Ascending aorta (tissue), 2 donors: ENCODE measurements at regions not wholly inside any gene's neighbourhood (a gene's known extent, or its start where the extent isn't known, plus 50 kb on each side); places are given as distances from the start of the nearest gene placed in this dataset.

ENCODE experiments used
- DNase-seq, 2 donors: peaks; one replicate each; pipeline ENCODE4 v3.0.0-alpha.2; 2019; ENCODE audit warnings: low spot score in 2 of 2
- H3K27ac ChIP-seq, 2 donors: fragments of 200-600 bp; sonication (generic); one replicate each; pipeline ENCODE4 v1.5.1; 2016 to 2017; ENCODE audit warnings: mild to moderate bottlenecking in 1 of 2
- H3K27me3 ChIP-seq: fragments of 200-600 bp; sonication (generic); one replicate; pipeline ENCODE4 v1.5.1; 2017
- H3K36me3 ChIP-seq, 2 donors: fragments of 200-600 bp; sonication (generic); one replicate each; pipeline ENCODE4 v1.5.1; 2016
- H3K4me1 ChIP-seq, 2 donors: fragments of 200-600 bp; sonication (generic); one replicate each; pipeline ENCODE4 v1.5.1; 2016 to 2017; ENCODE audit warnings: mild to moderate bottlenecking in 1 of 2
- H3K4me3 ChIP-seq, 2 donors: fragments of 200-600 bp; sonication (generic); one replicate each; pipeline ENCODE4 v1.5.1; 2016 to 2017; ENCODE audit warnings: mild to moderate bottlenecking in 1 of 2
- H3K9me3 ChIP-seq, 2 donors: fragments of 200-600 bp; sonication (generic); one replicate each; pipeline ENCODE4 v1.5.1; 2016
- intact Hi-C: fragments of 100-400 bp; cut with DNase I; formaldehyde crosslinking; loops from one replicate; pipeline ENCODE4 v1.15.1; 2023
- TF ChIP-seq, protein P1 (sequence below), 3 experiments: fragments of 200-600 bp in 2 of 3; fragments of 450-650 bp in 1 of 3; sonication (generic) in 2 of 3; IDR thresholded peaks; one replicate each; pipeline ENCODE4 v1.5.1; 2016 to 2019; ENCODE audit warnings: antibody characterized with exemption in 3 of 3, mild to moderate bottlenecking in 1 of 3, moderate library complexity in 1 of 3

DNA sequence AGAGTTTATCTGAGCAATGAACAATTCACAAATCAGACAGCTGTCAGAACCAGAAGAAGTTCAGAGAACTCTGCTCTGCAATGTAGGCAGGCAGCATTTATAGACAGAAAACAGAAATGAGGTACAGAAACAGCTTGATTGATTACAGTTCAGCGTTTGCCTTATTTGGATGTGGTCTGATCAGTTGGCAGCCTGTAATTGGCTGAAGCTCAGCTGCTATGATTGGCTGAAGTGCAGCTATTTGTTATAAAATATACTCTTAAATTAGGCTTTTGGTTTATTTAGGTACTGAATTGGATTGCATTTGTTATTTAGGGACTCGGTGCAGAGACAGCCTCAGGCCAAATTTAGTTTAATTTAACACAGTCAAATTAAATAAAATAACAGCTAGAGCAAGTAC, 85.8 kb upstream of the JAZF1 start:
- H3K4me1 ChIP-seq = no peaks in the 10 kb centered on the region
- no peak for DNase-seq
- no peaks in the 10 kb centered on the region for H3K27me3 ChIP-seq
- TF ChIP-seq, protein P1, sequence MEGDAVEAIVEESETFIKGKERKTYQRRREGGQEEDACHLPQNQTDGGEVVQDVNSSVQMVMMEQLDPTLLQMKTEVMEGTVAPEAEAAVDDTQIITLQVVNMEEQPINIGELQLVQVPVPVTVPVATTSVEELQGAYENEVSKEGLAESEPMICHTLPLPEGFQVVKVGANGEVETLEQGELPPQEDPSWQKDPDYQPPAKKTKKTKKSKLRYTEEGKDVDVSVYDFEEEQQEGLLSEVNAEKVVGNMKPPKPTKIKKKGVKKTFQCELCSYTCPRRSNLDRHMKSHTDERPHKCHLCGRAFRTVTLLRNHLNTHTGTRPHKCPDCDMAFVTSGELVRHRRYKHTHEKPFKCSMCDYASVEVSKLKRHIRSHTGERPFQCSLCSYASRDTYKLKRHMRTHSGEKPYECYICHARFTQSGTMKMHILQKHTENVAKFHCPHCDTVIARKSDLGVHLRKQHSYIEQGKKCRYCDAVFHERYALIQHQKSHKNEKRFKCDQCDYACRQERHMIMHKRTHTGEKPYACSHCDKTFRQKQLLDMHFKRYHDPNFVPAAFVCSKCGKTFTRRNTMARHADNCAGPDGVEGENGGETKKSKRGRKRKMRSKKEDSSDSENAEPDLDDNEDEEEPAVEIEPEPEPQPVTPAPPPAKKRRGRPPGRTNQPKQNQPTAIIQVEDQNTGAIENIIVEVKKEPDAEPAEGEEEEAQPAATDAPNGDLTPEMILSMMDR (IDR thresholded peaks at IDR 0.05) = no peak
- no peaks in the 10 kb centered on the region for H3K36me3 ChIP-seq
- intact Hi-C loops = no loop called here
- no peaks in the 10 kb centered on the region for H3K9me3 ChIP-seq
- no peak overlapping the region for H3K4me3 ChIP-seq
- H3K27ac ChIP-seq = no peak overlapping the region

DNA sequence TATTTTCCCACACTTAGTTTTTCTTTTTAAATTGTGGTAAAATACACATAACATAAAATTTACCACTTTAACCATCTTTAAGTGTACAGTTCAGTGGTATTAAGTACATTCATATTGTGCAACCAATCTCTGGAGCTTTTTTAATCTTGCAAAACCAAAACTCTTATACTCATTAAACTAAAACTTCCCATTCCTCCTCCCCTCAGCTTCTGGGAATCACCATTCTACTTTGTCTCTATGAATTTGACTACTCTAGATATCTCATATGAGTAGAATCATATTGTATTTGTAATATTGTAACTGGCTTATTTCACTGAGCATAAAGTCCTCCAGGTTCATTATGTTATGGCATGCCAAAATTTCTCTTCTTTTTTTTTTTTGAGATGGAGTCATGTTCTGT, 86.4 kb upstream of the JAZF1 start:
- no peaks in the 10 kb centered on the region for H3K27me3 ChIP-seq
- no peak overlapping the region for H3K4me3 ChIP-seq
- no peaks in the 10 kb centered on the region for H3K36me3 ChIP-seq
- H3K27ac ChIP-seq = no peak overlapping the region
- intact Hi-C loops = no loop called here
- DNase-seq = no peak
- H3K4me1 ChIP-seq = no peaks in the 10 kb centered on the region
- H3K9me3 ChIP-seq = no peaks in the 10 kb centered on the region
- TF ChIP-seq, protein P1 (IDR thresholded peaks at IDR 0.05) = no peak

DNA sequence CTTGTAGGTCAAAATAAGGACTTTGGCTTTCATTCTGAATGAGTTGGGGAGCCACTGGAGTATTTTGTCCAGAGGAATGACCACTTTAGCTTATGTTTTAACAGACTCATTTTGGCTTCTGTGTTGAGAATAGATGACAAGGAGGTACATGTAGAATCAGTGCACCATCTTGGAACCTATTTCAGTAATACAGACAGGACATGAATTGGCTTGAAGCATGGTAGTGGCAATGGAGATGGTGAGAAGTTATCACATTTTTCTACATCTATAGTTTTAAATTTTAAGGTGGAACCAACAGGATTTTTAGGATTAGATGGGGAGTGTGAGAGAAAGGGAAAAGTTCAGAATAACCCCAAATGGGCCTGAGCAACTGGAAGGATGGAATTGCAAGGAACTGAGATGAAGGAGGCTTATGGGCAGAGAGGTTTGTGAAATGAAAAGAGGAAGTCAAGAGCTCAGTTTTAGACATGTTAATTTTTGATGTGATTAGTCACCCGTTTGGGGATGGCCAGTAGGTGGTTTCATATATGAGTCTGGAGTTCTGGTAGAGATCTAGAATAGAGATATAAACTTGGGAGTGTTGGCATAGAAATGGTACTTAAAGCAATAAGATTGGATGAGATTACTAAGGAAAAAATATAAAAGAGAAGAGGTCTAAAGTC, 89.2 kb upstream of the JAZF1 start:
- no peaks in the 10 kb centered on the region for H3K4me1 ChIP-seq

DNA sequence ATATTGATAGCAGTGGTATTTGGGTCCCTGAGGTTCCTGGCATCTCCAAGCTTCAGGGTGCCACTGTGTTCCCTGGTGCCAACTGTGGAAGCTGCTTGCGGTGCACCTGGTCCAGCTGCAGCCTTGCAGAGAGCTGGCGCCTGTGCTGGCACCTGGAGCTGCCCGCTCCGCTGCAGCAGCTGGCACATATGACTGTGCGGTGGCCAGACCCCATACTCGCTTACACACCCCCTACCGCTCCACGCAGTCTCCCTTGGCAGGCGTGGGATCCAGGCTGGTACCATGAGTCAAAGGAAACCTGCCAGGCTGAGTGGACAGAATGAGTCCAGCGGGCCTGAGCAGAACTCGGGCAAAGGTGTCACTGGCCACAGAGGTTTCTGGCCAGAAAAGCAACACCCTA, 89.9 kb upstream of the JAZF1 start:
- H3K4me1 ChIP-seq = no peaks in the 10 kb centered on the region
- no peaks in the 10 kb centered on the region for H3K27me3 ChIP-seq
- no peak overlapping the region for H3K4me3 ChIP-seq
- H3K36me3 ChIP-seq = no peaks in the 10 kb centered on the region
- no peak for DNase-seq
- TF ChIP-seq, protein P1 (IDR thresholded peaks at IDR 0.05) = no peak
- no peak overlapping the region for H3K27ac ChIP-seq
- H3K9me3 ChIP-seq = no peaks in the 10 kb centered on the region
- intact Hi-C loops = no loop called here

More for the DNA sequence above, 89.2 kb upstream of the JAZF1 start:
- H3K36me3 ChIP-seq = no peaks in the 10 kb centered on the region
- DNase-seq = no peak
- H3K27ac ChIP-seq = no peak overlapping the region
- H3K27me3 ChIP-seq = no peaks in the 10 kb centered on the region
- no peaks in the 10 kb centered on the region for H3K9me3 ChIP-seq
- H3K4me3 ChIP-seq = no peak overlapping the region
- TF ChIP-seq, protein P1 (IDR thresholded peaks at IDR 0.05) = no peak
- intact Hi-C loops = no loop called here

DNA sequence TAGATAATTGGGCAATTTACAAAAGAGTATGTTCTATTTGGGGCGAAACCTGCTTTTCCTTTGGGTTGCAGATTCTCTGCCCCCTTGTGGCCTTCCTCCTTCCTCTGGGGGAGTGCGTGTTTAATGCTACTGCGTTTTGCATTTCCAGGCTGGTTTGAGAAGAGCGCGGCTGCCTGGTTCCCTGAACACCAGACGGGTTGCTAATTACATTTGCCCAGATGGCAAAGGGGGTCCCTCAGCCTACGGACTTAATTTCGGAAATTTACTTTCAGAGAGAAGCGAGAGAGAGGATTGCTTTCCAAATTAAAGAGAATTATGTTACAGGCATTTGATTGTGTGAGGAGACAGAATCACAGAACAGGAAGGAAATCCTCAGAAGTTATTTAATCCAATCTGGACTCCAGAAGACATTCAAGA, 91.9 kb upstream of the JAZF1 start:
- TF ChIP-seq, protein P1 (IDR thresholded peaks at IDR 0.05) = peak in 1 of 3 experiments; percentile 38
- Histone ChIP-seq H3K9me3 (no peaks in the 10 kb centered on the region), H3K27me3 (no peaks in the 10 kb centered on the region), H3K4me3 (no peak overlapping the region), H3K4me1 (no peaks in the 10 kb centered on the region), H3K36me3 (no peaks in the 10 kb centered on the region), H3K27ac (no peak overlapping the region)
- intact Hi-C loops = no loop called here
- peak in 1 of 2 donors; percentile 63 for DNase-seq

DNA sequence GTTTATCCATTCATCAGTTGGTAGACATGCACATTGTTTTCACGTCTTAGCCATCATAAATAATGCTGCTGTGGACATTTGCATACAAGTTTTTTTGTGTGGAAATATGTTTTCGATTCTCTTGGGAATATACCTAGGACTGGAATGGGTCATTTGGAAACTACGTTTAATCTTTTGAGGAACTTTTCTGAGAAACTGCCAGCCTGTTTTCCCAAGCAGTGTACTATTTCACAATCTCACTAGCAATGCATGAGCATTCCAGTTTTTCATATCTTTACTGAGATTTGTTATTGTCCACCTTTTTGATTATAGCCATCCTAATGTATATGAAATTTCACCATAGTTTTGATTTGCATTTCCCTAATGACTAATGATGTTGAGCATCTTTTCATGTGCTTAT, 95.7 kb upstream of the JAZF1 start:
- TF ChIP-seq, protein P1 (IDR thresholded peaks at IDR 0.05) = no peak
- Histone ChIP-seq H3K4me1 (no peaks in the 10 kb centered on the region), H3K9me3 (no peaks in the 10 kb centered on the region), H3K4me3 (no peak overlapping the region), H3K27me3 (no peaks in the 10 kb centered on the region), H3K27ac (no peak overlapping the region), H3K36me3 (no peaks in the 10 kb centered on the region)
- intact Hi-C loops = no loop called here
- no peak for DNase-seq
